SJCRH30 (cell line): ENCODE measurements at regions not wholly inside any gene's neighbourhood (a gene's known extent, or its start where the extent isn't known, plus 50 kb on each side); places are given as distances from the start of the nearest gene placed in this dataset.

Source experiments
- DNase-seq, 2 experiments: peaks; one replicate each; pipeline ENCODE4 v3.0.0-alpha.2; 2015 to 2020
- H3K27ac ChIP-seq: fragments of 250-450 bp; sonication (Bioruptor Pico); 2 replicates; pipeline ENCODE4 v1.5.1; 2020; ENCODE audit warnings: mild to moderate bottlenecking, moderate library complexity
- H3K27me3 ChIP-seq: fragments of 250-450 bp; sonication (Bioruptor Pico); 2 replicates; pipeline ENCODE4 v1.5.1; 2020; ENCODE audit warnings: mild to moderate bottlenecking, moderate library complexity
- H3K36me3 ChIP-seq: fragments of 250-450 bp; sonication (Bioruptor Pico); 2 replicates; pipeline ENCODE4 v1.5.1; 2020; ENCODE audit warnings: mild to moderate bottlenecking, moderate library complexity
- H3K4me1 ChIP-seq: fragments of 250-450 bp; sonication (Bioruptor Pico); 2 replicates; pipeline ENCODE4 v1.5.1; 2020; ENCODE audit warnings: mild to moderate bottlenecking, moderate library complexity
- H3K4me3 ChIP-seq: fragments of 250-450 bp; sonication (Bioruptor Pico); 2 replicates; pipeline ENCODE4 v1.5.1; 2020; ENCODE audit warnings: mild to moderate bottlenecking, moderate library complexity
- H3K9me3 ChIP-seq: fragments of 250-450 bp; sonication (Bioruptor Pico); replicated peaks from 2 replicates; pipeline ENCODE4 v1.5.1; 2020; ENCODE audit warnings: mild to moderate bottlenecking, moderate library complexity

DNA sequence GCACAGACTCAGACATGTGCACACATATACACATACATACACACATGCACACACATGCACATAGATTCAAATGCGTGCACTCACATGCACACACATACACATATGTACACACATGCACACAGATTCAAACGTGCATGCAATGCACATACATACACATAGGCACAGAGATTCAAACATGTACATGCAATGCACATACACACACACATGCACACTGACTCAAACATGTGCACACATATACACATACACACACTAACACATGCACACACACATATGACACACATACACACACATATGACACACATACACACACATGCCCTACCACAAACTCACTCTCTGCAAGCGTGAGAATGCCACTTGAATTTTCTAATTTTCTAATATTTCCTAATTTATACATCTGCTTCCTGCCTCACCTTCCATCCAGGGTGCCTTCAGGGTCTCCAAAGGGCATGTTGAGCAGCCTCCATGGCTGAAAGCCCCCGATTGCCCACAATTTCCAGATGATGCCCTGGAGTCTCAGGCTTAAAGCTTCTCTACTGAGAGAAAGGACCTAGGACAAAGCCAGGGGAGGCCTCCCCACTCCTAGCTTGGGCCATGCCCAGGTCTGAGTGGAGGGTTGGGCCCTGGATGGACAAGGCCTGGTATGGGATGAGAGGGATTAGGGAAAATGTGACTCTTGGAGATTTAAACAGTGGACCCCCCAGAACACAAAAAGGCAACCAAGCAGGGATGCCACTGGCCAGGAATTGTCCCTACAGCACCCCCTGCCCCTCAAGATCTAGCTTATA lies 487.1 kb downstream of the TCERG1L start:
- H3K27me3 ChIP-seq: no peaks in the 10 kb centered on the region
- H3K9me3 ChIP-seq: no peaks in the 10 kb centered on the region
- no peak for DNase-seq
- H3K36me3 ChIP-seq: no peaks in the 10 kb centered on the region
- H3K4me3 ChIP-seq: no peak overlapping the region
- no peak overlapping the region for H3K27ac ChIP-seq
- no peaks in the 10 kb centered on the region for H3K4me1 ChIP-seq

- no peak overlapping the region for H3K4me3 ChIP-seq
- DNase-seq: no peak
- no peaks in the 10 kb centered on the region for H3K4me1 ChIP-seq
- no peaks in the 10 kb centered on the region for H3K9me3 ChIP-seq
- no peaks in the 10 kb centered on the region for H3K36me3 ChIP-seq
- no peak overlapping the region for H3K27ac ChIP-seq
- no peaks in the 10 kb centered on the region for H3K27me3 ChIP-seq
Measured at GRCh38 chr10:130833596-130833995, 477.9 kb downstream of the TCERG1L start.

GRCh38 chr10:130834170-130834569 lies 477.4 kb downstream of the TCERG1L start:
- Histone ChIP-seq H3K4me1 (no peaks in the 10 kb centered on the region), H3K4me3 (no peak overlapping the region), H3K27me3 (no peaks in the 10 kb centered on the region), H3K9me3 (no peaks in the 10 kb centered on the region), H3K27ac (no peak overlapping the region), H3K36me3 (no peaks in the 10 kb centered on the region)
- DNase-seq: no peak

- Histone ChIP-seq H3K27ac (no peak overlapping the region), H3K9me3 (no peaks in the 10 kb centered on the region), H3K4me1 (no peaks in the 10 kb centered on the region), H3K36me3 (no peaks in the 10 kb centered on the region), H3K4me3 (no peak overlapping the region), H3K27me3 (no peaks in the 10 kb centered on the region)
- no peak for DNase-seq
Measured at GRCh38 chr10:130834573-130834972, 476.9 kb downstream of the TCERG1L start.

GRCh38 chr10:130835068-130835467 lies 476.5 kb downstream of the TCERG1L start:
- no peaks in the 10 kb centered on the region for H3K4me1 ChIP-seq
- no peaks in the 10 kb centered on the region for H3K36me3 ChIP-seq
- DNase-seq: no peak
- no peaks in the 10 kb centered on the region for H3K9me3 ChIP-seq
- no peak overlapping the region for H3K27ac ChIP-seq
- no peak overlapping the region for H3K4me3 ChIP-seq
- H3K27me3 ChIP-seq: no peaks in the 10 kb centered on the region

DNA sequence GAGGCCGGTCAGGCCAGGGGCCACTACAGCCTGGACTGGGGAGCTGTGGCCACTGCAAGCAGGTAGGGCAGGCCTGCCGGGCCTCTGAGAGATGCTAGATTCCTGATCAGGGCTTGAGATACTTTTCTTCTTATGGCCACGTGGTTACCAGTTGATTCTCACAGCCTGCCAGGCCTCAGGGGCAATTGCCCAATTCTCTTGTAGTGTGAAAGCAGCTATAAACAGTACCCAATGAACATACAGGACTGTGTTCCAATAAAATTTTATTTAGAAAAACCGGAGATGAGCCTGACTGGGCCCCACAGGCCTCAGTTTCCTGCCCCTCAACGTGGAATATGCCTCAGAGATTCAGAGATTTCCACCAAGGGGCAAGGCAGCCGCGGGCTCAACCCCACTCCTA lies 475.2 kb downstream of the TCERG1L start:
- DNase-seq: no peak
- H3K27ac ChIP-seq: no peak overlapping the region
- no peak overlapping the region for H3K4me3 ChIP-seq

DNA sequence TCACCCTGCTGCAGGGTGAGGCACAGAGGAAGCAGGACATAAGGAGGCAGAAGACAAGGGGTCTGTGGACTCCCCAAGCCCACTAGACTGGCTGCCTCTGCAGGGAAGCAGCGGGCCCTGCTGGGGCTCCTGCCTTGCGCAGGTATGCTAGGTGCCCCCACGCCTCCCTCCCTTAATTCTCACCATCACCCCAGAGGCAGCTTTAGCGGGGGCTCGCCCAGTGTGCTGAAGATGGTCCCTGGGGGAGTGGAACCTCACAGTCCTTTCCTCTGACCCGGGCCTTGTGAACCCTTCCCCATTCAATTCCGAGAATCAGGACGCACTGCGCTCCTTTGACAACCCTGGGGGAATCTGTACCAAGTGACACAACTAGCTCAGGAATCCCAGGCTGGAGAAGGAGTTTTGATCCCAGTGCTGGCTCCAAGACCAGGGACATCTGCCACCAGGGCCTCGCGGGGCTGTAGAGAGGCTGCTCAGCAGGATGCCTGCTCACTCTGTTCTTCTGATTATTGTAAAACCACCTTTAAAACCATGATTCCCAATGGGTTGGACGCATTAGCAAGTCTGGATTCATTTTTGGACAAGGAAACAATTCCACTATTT lies 468.4 kb downstream of the TCERG1L start:
- no peaks in the 10 kb centered on the region for H3K9me3 ChIP-seq
- no peaks in the 10 kb centered on the region for H3K4me1 ChIP-seq
- H3K36me3 ChIP-seq: no peaks in the 10 kb centered on the region
- no peak overlapping the region for H3K4me3 ChIP-seq
- no peaks in the 10 kb centered on the region for H3K27me3 ChIP-seq
- no peak overlapping the region for H3K27ac ChIP-seq
- DNase-seq: no peak

More for the DNA sequence above, 475.2 kb downstream of the TCERG1L start:
- H3K4me1 ChIP-seq: no peaks in the 10 kb centered on the region
- no peaks in the 10 kb centered on the region for H3K36me3 ChIP-seq
- no peaks in the 10 kb centered on the region for H3K27me3 ChIP-seq
- no peaks in the 10 kb centered on the region for H3K9me3 ChIP-seq

DNA sequence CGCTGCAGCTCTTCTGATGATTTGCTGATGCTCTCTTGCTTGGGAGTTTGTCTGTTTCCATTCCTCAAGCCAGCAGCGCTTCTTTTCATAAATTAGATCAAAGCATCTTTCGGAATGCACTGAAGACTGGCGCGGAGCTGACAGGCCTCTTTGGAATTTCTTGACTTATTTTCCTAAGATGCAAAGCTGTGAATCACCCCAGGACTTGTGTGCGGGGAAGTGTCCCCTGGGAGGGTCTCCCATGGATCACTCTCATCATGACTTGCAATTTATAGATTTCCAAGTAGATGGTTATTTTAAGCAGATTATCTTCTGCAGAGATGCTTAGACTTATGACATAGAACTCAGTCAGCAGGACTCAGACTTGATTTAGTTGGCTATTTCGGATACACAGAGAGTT lies 467.2 kb downstream of the TCERG1L start:
- DNase-seq: no peak
- Histone ChIP-seq H3K27ac (no peak overlapping the region), H3K4me1 (no peaks in the 10 kb centered on the region), H3K27me3 (no peaks in the 10 kb centered on the region), H3K9me3 (no peaks in the 10 kb centered on the region), H3K36me3 (no peaks in the 10 kb centered on the region), H3K4me3 (no peak overlapping the region)

DNA sequence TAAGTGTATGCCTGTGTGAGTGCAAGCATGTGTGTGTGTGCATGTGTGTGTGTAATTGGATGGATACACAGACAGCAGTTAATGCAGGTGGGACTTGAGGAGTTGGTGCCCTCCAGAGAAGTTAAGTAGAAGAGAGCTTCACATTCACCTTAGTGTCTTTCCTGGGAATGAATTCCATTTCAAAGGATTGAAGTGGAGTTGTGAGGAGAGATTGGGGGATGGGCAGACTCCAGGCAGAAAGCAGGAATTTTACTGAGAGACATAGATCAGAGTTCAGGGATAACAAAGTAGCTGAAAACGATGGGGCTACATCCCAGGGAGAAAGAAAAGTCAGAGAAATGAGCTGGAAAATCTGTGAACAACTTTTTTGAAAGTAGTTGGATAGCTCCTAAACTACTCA lies 464.4 kb downstream of the TCERG1L start:
- H3K4me1 ChIP-seq: no peaks in the 10 kb centered on the region
- no peak overlapping the region for H3K27ac ChIP-seq
- H3K4me3 ChIP-seq: no peak overlapping the region
- no peaks in the 10 kb centered on the region for H3K9me3 ChIP-seq
- no peak for DNase-seq
- H3K27me3 ChIP-seq: no peaks in the 10 kb centered on the region
- H3K36me3 ChIP-seq: no peaks in the 10 kb centered on the region

DNA sequence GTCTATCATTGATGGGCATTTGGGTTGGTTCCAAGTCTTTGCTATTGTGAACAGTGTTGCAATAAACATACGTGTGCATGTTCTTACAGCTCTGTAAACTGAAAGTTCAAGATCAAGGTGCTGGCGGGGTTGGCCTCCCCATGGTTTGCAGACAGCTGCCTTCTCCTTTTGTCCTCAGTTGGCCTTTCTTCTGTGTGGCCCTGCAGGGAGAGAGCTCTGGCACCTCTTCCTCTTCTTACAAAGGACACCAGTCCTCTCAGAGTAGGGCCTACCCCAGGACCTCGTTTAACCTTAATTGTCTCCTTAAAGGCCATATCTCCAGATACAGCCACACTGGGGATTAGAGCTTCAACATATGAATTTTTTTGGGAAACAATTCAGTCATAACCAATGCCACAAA lies 462.7 kb downstream of the TCERG1L start:
- no peak overlapping the region for H3K27ac ChIP-seq
- no peaks in the 10 kb centered on the region for H3K9me3 ChIP-seq
- H3K27me3 ChIP-seq: no peaks in the 10 kb centered on the region
- no peaks in the 10 kb centered on the region for H3K36me3 ChIP-seq
- no peak for DNase-seq
- H3K4me3 ChIP-seq: no peak overlapping the region
- no peaks in the 10 kb centered on the region for H3K4me1 ChIP-seq

GRCh38 chr10:130854151-130854550 lies 457.4 kb downstream of the TCERG1L start:
- Histone ChIP-seq H3K27me3 (no peaks in the 10 kb centered on the region), H3K27ac (no peak overlapping the region), H3K36me3 (no peaks in the 10 kb centered on the region), H3K4me1 (no peaks in the 10 kb centered on the region), H3K9me3 (no peaks in the 10 kb centered on the region), H3K4me3 (no peak overlapping the region)
- DNase-seq: no peak

DNA sequence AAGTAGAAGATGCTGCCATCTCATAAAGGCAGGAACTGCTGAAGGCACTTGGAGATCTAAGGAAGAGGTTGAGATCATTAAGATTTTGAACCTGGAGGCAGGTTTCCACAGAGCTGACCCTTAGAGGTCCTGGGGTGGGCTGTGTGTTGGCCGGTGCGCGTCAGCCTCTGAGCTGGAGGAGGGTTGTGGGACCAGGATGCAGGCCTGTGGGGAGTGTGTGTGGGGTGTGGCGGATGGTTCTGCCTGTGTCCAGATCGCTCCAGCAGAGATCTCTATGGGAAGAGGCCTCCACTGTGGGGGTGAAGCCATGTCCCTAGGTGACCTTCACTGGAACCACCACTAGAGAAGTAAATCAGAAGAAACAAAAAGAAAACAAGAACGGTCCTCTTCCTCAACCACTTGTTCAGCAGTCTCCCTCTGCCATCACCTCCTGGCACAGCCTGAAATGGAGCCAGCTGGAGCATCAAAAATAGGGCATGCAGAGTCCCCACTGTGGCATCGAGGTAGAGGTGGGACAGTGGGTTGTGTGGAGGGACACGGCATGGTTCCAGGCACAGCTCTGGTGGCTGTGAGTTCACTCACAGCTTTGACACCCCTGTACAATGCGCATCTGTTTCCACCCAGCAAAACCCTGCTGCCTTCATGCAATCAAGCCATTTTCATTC lies 453.8 kb downstream of the TCERG1L start:
- no peak for DNase-seq
- Histone ChIP-seq H3K4me1 (no peaks in the 10 kb centered on the region), H3K4me3 (no peak overlapping the region), H3K27me3 (no peaks in the 10 kb centered on the region), H3K9me3 (no peaks in the 10 kb centered on the region), H3K36me3 (no peaks in the 10 kb centered on the region), H3K27ac (no peak overlapping the region)

DNA sequence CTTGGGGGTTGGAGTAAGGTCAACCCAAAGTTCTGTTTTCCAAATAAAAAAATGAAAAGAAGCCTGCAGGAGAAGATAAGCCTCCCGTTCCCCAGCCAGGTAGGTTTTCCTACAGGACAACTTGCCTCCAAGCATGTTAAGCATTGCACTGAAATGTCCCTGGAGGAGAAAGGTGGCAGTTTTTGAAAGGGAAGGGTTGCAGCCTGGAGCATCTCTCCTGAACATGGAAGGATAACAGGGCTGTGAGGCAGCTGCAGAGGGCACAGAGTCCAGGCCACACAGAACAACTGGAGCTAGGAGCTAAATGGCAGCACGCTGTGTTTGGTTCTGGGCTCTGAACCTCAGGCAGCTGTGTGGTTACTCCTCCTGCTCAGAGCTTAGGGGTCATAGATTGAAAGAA lies 452.9 kb downstream of the TCERG1L start:
- Histone ChIP-seq H3K36me3 (no peaks in the 10 kb centered on the region), H3K9me3 (no peaks in the 10 kb centered on the region)
- no peak for DNase-seq

GRCh38 chr10:130859427-130859826 lies 452.1 kb downstream of the TCERG1L start:
- no peaks in the 10 kb centered on the region for H3K4me1 ChIP-seq
- H3K9me3 ChIP-seq: no peaks in the 10 kb centered on the region
- no peaks in the 10 kb centered on the region for H3K27me3 ChIP-seq
- H3K27ac ChIP-seq: no peak overlapping the region
- no peak for DNase-seq
- H3K4me3 ChIP-seq: no peak overlapping the region
- no peaks in the 10 kb centered on the region for H3K36me3 ChIP-seq

More for the DNA sequence above, 452.9 kb downstream of the TCERG1L start:
- Histone ChIP-seq H3K27me3 (no peaks in the 10 kb centered on the region), H3K27ac (no peak overlapping the region), H3K4me1 (no peaks in the 10 kb centered on the region), H3K4me3 (no peak overlapping the region)

DNA sequence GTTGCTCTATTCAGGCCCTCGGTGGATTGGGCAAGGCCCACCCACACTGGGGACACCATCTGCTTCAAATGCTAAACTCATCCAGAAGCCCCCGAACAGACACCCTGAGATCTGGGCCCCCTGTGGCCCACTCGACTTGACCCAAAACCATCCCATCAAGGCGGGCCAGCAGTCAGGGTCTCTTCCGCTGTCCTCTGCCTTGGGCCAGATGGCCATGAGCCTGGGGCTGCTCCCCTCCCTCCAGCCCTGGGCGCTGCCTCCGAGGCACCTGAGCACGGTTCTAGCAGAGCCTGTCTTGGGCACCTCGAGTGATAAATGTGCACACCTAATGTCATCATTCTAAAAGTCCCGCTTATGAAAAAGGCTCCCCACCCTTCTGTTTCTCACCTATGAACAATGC lies 449.4 kb downstream of the TCERG1L start:
- Histone ChIP-seq H3K9me3 (no peaks in the 10 kb centered on the region), H3K4me1 (no peaks in the 10 kb centered on the region), H3K27ac (no peak overlapping the region), H3K36me3 (no peaks in the 10 kb centered on the region), H3K27me3 (no peaks in the 10 kb centered on the region), H3K4me3 (no peak overlapping the region)
- no peak for DNase-seq
